ENCODE measurements at regions not wholly inside any gene's neighbourhood (a gene's known extent, or its start where the extent isn't known, plus 50 kb on each side); places are given as distances from the start of the nearest gene placed in this dataset.

DNA sequence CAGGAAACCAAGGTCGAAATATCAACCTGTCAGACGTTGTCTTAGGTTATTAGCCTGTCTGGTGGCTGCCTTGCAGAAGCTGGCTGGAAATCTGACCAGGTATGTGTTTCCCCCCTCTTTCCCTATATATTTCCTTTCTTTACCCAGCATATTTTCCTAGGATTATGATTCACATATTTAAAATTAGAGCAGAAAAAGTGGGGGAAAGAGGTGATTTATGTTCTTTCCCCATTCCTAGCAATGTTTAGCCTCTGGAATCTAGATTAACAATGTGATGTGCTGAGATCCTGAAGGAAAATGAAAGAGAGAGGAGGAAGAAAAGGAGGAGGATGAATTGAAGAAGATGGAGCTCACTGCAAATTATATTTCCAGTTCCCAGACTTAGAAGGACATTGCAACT lies 421.4 kb upstream of the AUTS2 start:
- Histone ChIP-seq H3K4me3 (ENCODE audit: low read length) (no peak overlapping the region), H4K20me1 (ENCODE audit: insufficient read depth, low read length) (no peaks in the 10 kb centered on the region), H3K9ac (ENCODE audit: low read length) (no peak overlapping the region), H3K27me3 (replicated peaks; ENCODE audit: insufficient read depth, low read length) (no peaks in the 10 kb centered on the region), H3K4me1 (ENCODE audit: low read length) (no peaks in the 10 kb centered on the region), H3K79me2 (ENCODE audit: low read length) (no peaks in the 10 kb centered on the region), H3F3A (ENCODE audit: insufficient read depth, low read length) (no peaks in the 10 kb centered on the region), H3K9me2 (replicated peaks; ENCODE audit: insufficient read depth, low read length) (no peaks in the 10 kb centered on the region), H3K4me2 (ENCODE audit: low read depth, low read length) (no peak overlapping the region), H2AFZ (ENCODE audit: low read length) (no peak overlapping the region), H3K36me3 (replicated peaks; ENCODE audit: insufficient read depth, low read length) (no peaks in the 10 kb centered on the region), H3K27ac (ENCODE audit: low read length) (no peak overlapping the region), H3K9me3 (replicated peaks; ENCODE audit: insufficient read depth, low read length) (no peaks in the 10 kb centered on the region)
- DNase-seq, result no peak
- TF ChIP-seq EZH2 (optimal IDR thresholded peaks at IDR 0.05; ENCODE audit: low read depth, low read length), result no peak
- TF ChIP-seq, protein P1, sequence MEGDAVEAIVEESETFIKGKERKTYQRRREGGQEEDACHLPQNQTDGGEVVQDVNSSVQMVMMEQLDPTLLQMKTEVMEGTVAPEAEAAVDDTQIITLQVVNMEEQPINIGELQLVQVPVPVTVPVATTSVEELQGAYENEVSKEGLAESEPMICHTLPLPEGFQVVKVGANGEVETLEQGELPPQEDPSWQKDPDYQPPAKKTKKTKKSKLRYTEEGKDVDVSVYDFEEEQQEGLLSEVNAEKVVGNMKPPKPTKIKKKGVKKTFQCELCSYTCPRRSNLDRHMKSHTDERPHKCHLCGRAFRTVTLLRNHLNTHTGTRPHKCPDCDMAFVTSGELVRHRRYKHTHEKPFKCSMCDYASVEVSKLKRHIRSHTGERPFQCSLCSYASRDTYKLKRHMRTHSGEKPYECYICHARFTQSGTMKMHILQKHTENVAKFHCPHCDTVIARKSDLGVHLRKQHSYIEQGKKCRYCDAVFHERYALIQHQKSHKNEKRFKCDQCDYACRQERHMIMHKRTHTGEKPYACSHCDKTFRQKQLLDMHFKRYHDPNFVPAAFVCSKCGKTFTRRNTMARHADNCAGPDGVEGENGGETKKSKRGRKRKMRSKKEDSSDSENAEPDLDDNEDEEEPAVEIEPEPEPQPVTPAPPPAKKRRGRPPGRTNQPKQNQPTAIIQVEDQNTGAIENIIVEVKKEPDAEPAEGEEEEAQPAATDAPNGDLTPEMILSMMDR (IDR thresholded peaks at IDR 0.05; ENCODE audit: low read length), result no peak
- no peak for TF ChIP-seq EZH2phosphoT487 (IDR thresholded peaks at IDR 0.05; ENCODE audit: low read length)

DNA sequence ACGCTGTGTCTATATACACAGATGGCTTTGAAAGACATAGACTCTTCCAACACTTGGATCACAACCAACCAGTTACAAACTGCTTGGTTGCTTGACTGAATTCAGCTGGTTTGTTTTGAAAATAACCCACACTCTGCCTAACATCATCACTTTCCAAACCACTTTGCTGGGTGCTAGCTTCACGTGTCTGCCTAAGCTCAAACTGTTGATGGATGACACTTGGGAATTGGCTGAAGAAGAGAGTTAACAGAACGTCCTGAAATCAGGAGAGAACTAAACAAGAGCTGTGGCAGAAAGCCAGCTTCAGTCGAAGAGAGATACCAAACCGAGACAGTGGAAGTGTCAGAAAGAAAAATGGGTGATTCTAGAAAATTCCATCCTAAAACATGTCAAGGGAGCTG lies 420.8 kb upstream of the AUTS2 start:
- no peaks in the 10 kb centered on the region for H3K9me3 ChIP-seq (replicated peaks; ENCODE audit: insufficient read depth, low read length)
- no peak overlapping the region for H3K4me2 ChIP-seq (ENCODE audit: low read depth, low read length)
- H3K9ac ChIP-seq (ENCODE audit: low read length), result no peak overlapping the region
- no peak for TF ChIP-seq EZH2phosphoT487 (IDR thresholded peaks at IDR 0.05; ENCODE audit: low read length)
- TF ChIP-seq EZH2 (optimal IDR thresholded peaks at IDR 0.05; ENCODE audit: low read depth, low read length), result no peak
- TF ChIP-seq, protein P1 (IDR thresholded peaks at IDR 0.05; ENCODE audit: low read length), result no peak
- no peak for DNase-seq
- no peaks in the 10 kb centered on the region for H4K20me1 ChIP-seq (ENCODE audit: insufficient read depth, low read length)
- no peaks in the 10 kb centered on the region for H3K79me2 ChIP-seq (ENCODE audit: low read length)
- H2AFZ ChIP-seq (ENCODE audit: low read length), result no peak overlapping the region
- H3K4me1 ChIP-seq (ENCODE audit: low read length), result no peaks in the 10 kb centered on the region
- H3K27ac ChIP-seq (ENCODE audit: low read length), result no peak overlapping the region
- H3K36me3 ChIP-seq (replicated peaks; ENCODE audit: insufficient read depth, low read length), result no peaks in the 10 kb centered on the region
- no peaks in the 10 kb centered on the region for H3F3A ChIP-seq (ENCODE audit: insufficient read depth, low read length)
- no peaks in the 10 kb centered on the region for H3K27me3 ChIP-seq (replicated peaks; ENCODE audit: insufficient read depth, low read length)
- no peak overlapping the region for H3K4me3 ChIP-seq (ENCODE audit: low read length)
- no peaks in the 10 kb centered on the region for H3K9me2 ChIP-seq (replicated peaks; ENCODE audit: insufficient read depth, low read length)

DNA sequence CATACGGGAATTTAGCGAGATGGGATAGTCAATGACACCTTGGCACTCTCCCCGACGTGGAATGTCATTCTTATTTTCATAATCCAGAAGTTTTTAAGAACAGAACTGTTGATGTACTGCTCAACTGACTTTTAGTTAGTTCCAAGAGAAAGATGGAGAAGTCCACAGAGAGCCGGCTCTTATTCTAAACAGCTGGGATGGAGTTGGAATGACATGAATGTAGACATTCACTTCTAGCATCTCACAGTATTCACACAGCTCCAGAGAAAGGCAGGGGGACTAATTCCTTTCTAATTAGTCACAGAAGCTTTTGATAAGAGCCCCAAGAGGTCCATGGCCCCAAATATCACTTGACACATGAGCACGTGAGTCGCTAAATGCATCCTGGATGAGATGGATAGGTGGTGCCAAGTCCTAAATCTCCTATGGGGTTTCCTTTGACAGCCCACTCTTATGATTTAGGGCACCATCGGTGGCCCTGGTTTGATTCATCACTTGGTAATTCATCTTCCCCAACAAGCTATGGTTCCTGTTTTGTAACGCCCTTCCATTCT lies 420.3 kb upstream of the AUTS2 start:
- Histone ChIP-seq H3K79me2 (ENCODE audit: low read length) (no peaks in the 10 kb centered on the region), H3K9me2 (replicated peaks; ENCODE audit: insufficient read depth, low read length) (no peaks in the 10 kb centered on the region), H2AFZ (ENCODE audit: low read length) (no peak overlapping the region), H3K36me3 (replicated peaks; ENCODE audit: insufficient read depth, low read length) (no peaks in the 10 kb centered on the region), H3K9ac (ENCODE audit: low read length) (no peak overlapping the region), H3K4me3 (ENCODE audit: low read length) (no peak overlapping the region), H3F3A (ENCODE audit: insufficient read depth, low read length) (no peaks in the 10 kb centered on the region), H3K4me1 (ENCODE audit: low read length) (no peaks in the 10 kb centered on the region), H3K9me3 (replicated peaks; ENCODE audit: insufficient read depth, low read length) (no peaks in the 10 kb centered on the region), H3K27me3 (replicated peaks; ENCODE audit: insufficient read depth, low read length) (no peaks in the 10 kb centered on the region), H3K27ac (ENCODE audit: low read length) (no peak overlapping the region), H4K20me1 (ENCODE audit: insufficient read depth, low read length) (no peaks in the 10 kb centered on the region), H3K4me2 (ENCODE audit: low read depth, low read length) (no peak overlapping the region)
- TF ChIP-seq EZH2 (optimal IDR thresholded peaks at IDR 0.05; ENCODE audit: low read depth, low read length) (no peak), EZH2phosphoT487 (IDR thresholded peaks at IDR 0.05; ENCODE audit: low read length) (no peak)
- TF ChIP-seq, protein P1 (IDR thresholded peaks at IDR 0.05; ENCODE audit: low read length), result no peak
- no peak for DNase-seq
